H9 (cell line): ENCODE measurements at regions not wholly inside any gene's neighbourhood (a gene's known extent, or its start where the extent isn't known, plus 50 kb on each side); places are given as distances from the start of the nearest gene placed in this dataset.

ENCODE experiments used
- DNase-seq: peaks from one replicate; pipeline ENCODE4 v3.0.0-alpha.2; 2017
- H2AFZ ChIP-seq: one replicate; pipeline ENCODE4 v1.6.1; 2013; ENCODE audit warnings: mild to moderate bottlenecking, low read length, control low read depth, moderate library complexity
- H2AK5ac ChIP-seq: 2 replicates; pipeline ENCODE4 v1.6.1; 2013; ENCODE audit warnings: low read length, control low read depth, mixed read lengths; ENCODE audit not compliant: insufficient read length
- H2BK120ac ChIP-seq: one replicate; pipeline ENCODE4 v1.6.1; 2013; ENCODE audit warnings: low read depth, mild to moderate bottlenecking, low read length, control low read depth, inconsistent platforms; ENCODE audit not compliant: poor library complexity, severe bottlenecking
- H2BK12ac ChIP-seq: 2 replicates; pipeline ENCODE4 v1.6.1; 2013; ENCODE audit warnings: low read length, control low read depth, mixed read lengths, low read depth; ENCODE audit not compliant: insufficient read length
- H2BK15ac ChIP-seq: 2 replicates; pipeline ENCODE4 v1.6.1; 2013; ENCODE audit warnings: low read depth, low read length, control low read depth
- H2BK20ac ChIP-seq: one replicate; pipeline ENCODE4 v1.6.1; 2013; ENCODE audit warnings: low read depth, mild to moderate bottlenecking, low read length, control low read depth, inconsistent platforms; ENCODE audit not compliant: poor library complexity, severe bottlenecking
- H2BK5ac ChIP-seq: 2 replicates; pipeline ENCODE4 v1.6.1; 2013; ENCODE audit warnings: low read length, control low read depth, mixed read lengths; ENCODE audit not compliant: insufficient read length
- H3K14ac ChIP-seq: 2 replicates; pipeline ENCODE4 v1.6.1; 2013; ENCODE audit warnings: low read length, control low read depth; ENCODE audit not compliant: insufficient read depth
- H3K18ac ChIP-seq: 2 replicates; pipeline ENCODE4 v1.6.1; 2013; ENCODE audit warnings: low read depth, mild to moderate bottlenecking, mixed read lengths, low read length, control low read depth; ENCODE audit not compliant: insufficient read length
- H3K23ac ChIP-seq: 2 replicates; pipeline ENCODE4 v1.6.1; 2013; ENCODE audit warnings: low read length, control low read depth, mixed read lengths, low read depth; ENCODE audit not compliant: insufficient read length
- H3K23me2 ChIP-seq: 2 replicates; pipeline ENCODE4 v1.6.1; 2013; ENCODE audit warnings: low read depth, mild to moderate bottlenecking, mixed read lengths, low read length, control low read depth; ENCODE audit not compliant: insufficient read length, poor library complexity, severe bottlenecking
- H3K27ac ChIP-seq: 2 replicates; pipeline ENCODE4 v1.5.1; 2013; ENCODE audit warnings: low read length, control low read depth, mixed read lengths, low read depth; ENCODE audit not compliant: insufficient read length
- H3K27me3 ChIP-seq: 2 replicates; pipeline ENCODE4 v1.6.1; 2013; ENCODE audit warnings: low read length, control low read depth, inconsistent platforms; ENCODE audit not compliant: insufficient read depth
- H3K4ac ChIP-seq: 2 replicates; pipeline ENCODE4 v1.6.1; 2013; ENCODE audit warnings: low read depth, mild to moderate bottlenecking, control low read depth, inconsistent platforms, low read length, moderate library complexity
- H3K4me1 ChIP-seq: 2 replicates; pipeline ENCODE4 v1.6.1; 2013; ENCODE audit warnings: low read length, control low read depth, inconsistent platforms; ENCODE audit not compliant: insufficient read depth
- H3K4me2 ChIP-seq: 2 replicates; pipeline ENCODE4 v1.6.1; 2013; ENCODE audit warnings: low read length, control low read depth, mixed read lengths; ENCODE audit not compliant: insufficient read length, insufficient read depth
- H3K56ac ChIP-seq: 2 replicates; pipeline ENCODE4 v1.6.1; 2013; ENCODE audit warnings: low read depth, mild to moderate bottlenecking, mixed read lengths, low read length, control low read depth; ENCODE audit not compliant: insufficient read length
- H3K79me1 ChIP-seq: 2 replicates; pipeline ENCODE4 v1.6.1; 2013; ENCODE audit warnings: low read depth, mild to moderate bottlenecking, moderate library complexity, low read length, control low read depth, inconsistent platforms; ENCODE audit not compliant: insufficient read depth, poor library complexity, severe bottlenecking
- H3K79me2 ChIP-seq: 2 replicates; pipeline ENCODE4 v1.6.1; 2013; ENCODE audit warnings: low read length, control low read depth, inconsistent platforms; ENCODE audit not compliant: insufficient read depth
- H3K9ac ChIP-seq: 2 replicates; pipeline ENCODE4 v1.6.1; 2013; ENCODE audit warnings: low read length, control low read depth, mixed read lengths; ENCODE audit not compliant: insufficient read length; ENCODE audit errors: extremely low read depth
- H3K9me3 ChIP-seq: one replicate; pipeline ENCODE4 v1.6.1; 2013; ENCODE audit warnings: low read depth, low read length, inconsistent platforms; ENCODE audit not compliant: control insufficient read depth
- H3T11ph ChIP-seq: one replicate; pipeline ENCODE4 v1.6.1; 2013; ENCODE audit warnings: mild to moderate bottlenecking, low read length, control low read depth, inconsistent platforms
- H4K20me1 ChIP-seq: one replicate; pipeline ENCODE4 v1.6.1; 2013; ENCODE audit not compliant: control insufficient read depth, insufficient read length, insufficient read depth
- H4K5ac ChIP-seq: 2 replicates; pipeline ENCODE4 v1.6.1; 2013; ENCODE audit warnings: low read depth, mild to moderate bottlenecking, mixed read lengths, low read length, control low read depth; ENCODE audit not compliant: insufficient read length
- H4K8ac ChIP-seq: replicated peaks from 2 replicates; pipeline ENCODE4 v1.6.1; 2013; ENCODE audit warnings: low read length, control low read depth, mixed read lengths, low read depth; ENCODE audit not compliant: insufficient read length
- H4K91ac ChIP-seq: 2 replicates; pipeline ENCODE4 v1.6.1; 2013; ENCODE audit warnings: low read depth, mild to moderate bottlenecking, moderate library complexity, mixed read lengths, low read length, control low read depth; ENCODE audit not compliant: insufficient read length
- H3K27ac Mint-ChIP-seq, 3 experiments: 2 replicates in 2 of 3; 3 replicates in 1 of 3; pipeline ENCODE4 v1.8.0; 2020 to 2021; ENCODE audit warnings: mixed read lengths in 3 of 3, mild to moderate bottlenecking in 1 of 3, moderate library complexity in 1 of 3
- H3K27me3 Mint-ChIP-seq: 2 replicates; pipeline ENCODE4 v1.8.0; 2021; ENCODE audit warnings: low read depth, mild to moderate bottlenecking, moderate library complexity, mixed read lengths
- H3K36me3 Mint-ChIP-seq, 3 experiments: 2 replicates in 2 of 3; 3 replicates in 1 of 3; pipeline ENCODE4 v1.8.0; 2020 to 2021; ENCODE audit warnings: low read depth in 3 of 3, mixed read lengths in 3 of 3; ENCODE audit not compliant: insufficient read depth in 1 of 3
- H3K4me1 Mint-ChIP-seq, 2 experiments: 2 replicates each; pipeline ENCODE4 v1.8.0; 2020; ENCODE audit warnings: mixed read lengths in 2 of 2
- H3K4me3 Mint-ChIP-seq, 2 experiments: 2 replicates in 1 of 2; 3 replicates in 1 of 2; pipeline ENCODE4 v1.8.0; 2020 to 2021; ENCODE audit warnings: mild to moderate bottlenecking in 2 of 2, mixed read lengths in 2 of 2, moderate library complexity in 1 of 2
- H3K9me3 Mint-ChIP-seq, 2 experiments: 2 replicates in 1 of 2; 3 replicates in 1 of 2; pipeline ENCODE4 v1.8.0; 2020; ENCODE audit warnings: mild to moderate bottlenecking in 2 of 2, mixed read lengths in 2 of 2, moderate library complexity in 1 of 2
- CTCF ChIP-seq: fragments of 200-600 bp; sonication (generic); conservative IDR thresholded peaks from 3 replicates; pipeline ENCODE4 v1.8.0; 2021; ENCODE audit warnings: antibody characterized with exemption, mild to moderate bottlenecking
- WGBS: extraction: QIAGEN DNeasy Blood & Tissue Kit; methylation state at CpG from one replicate; pipeline ENCODE4 v1.1.7; 2013; ENCODE audit warnings: missing lambda C conversion rate, low lambda C conversion rate, mixed read lengths; ENCODE audit not compliant: insufficient read length; ENCODE audit errors: extremely low coverage; 5-methylcytosine and 5-hydroxymethylcytosine counted together

GRCh38 chr3:118102737-118103136 is 931.9 kb downstream of the IGSF11 start:
- TF ChIP-seq CTCF: no peak
- H3K4me1 Mint-ChIP-seq: 0 out of 4 replicates have a peak, but pooled peaks cover 0 to 3% of the 10 kb centered on the region in 2 experiments
- no peaks in the 10 kb centered on the region for H3K79me1 ChIP-seq

More at GRCh38 chr3:118102737-118103136, 931.9 kb downstream of the IGSF11 start:
- H2BK12ac ChIP-seq: no peak overlapping the region
- no peak overlapping the region for H3K4ac ChIP-seq
- no peak overlapping the region for H3T11ph ChIP-seq
- H3K27ac ChIP-seq: no peak overlapping the region
- no peaks in the 10 kb centered on the region for H3K27me3 ChIP-seq
- H3K23me2 ChIP-seq: no peaks in the 10 kb centered on the region
- no peak overlapping the region for H3K14ac ChIP-seq
- H4K5ac ChIP-seq: no peak overlapping the region
- no peak overlapping the region for H3K18ac ChIP-seq
- no peaks in the 10 kb centered on the region for H3K4me1 ChIP-seq
- no peak overlapping the region for H2BK120ac ChIP-seq
- H2AFZ ChIP-seq: no peak overlapping the region
- H3K79me2 ChIP-seq: no peaks in the 10 kb centered on the region
- no peak overlapping the region for H3K56ac ChIP-seq
- H4K20me1 ChIP-seq: no peaks in the 10 kb centered on the region
- H4K91ac ChIP-seq: no peak overlapping the region
- H2BK20ac ChIP-seq: no peak overlapping the region
- H4K8ac ChIP-seq: no peak overlapping the region
- Mint-ChIP-seq H3K36me3 (no peaks in the 10 kb centered on the region), H3K9me3 (no peaks in the 10 kb centered on the region), H3K27me3 (no peaks in the 10 kb centered on the region), H3K27ac (no peak overlapping the region), H3K4me3 (no peak overlapping the region)
- H3K9me3 ChIP-seq: no peaks in the 10 kb centered on the region
- no peak overlapping the region for H3K23ac ChIP-seq
- no peak overlapping the region for H3K9ac ChIP-seq
- no CpG with 5 or more reads among the region's 2 CpGs for WGBS
- no peak for DNase-seq
- no peak overlapping the region for H2AK5ac ChIP-seq
- H3K4me2 ChIP-seq: no peak overlapping the region
- no peak overlapping the region for H2BK5ac ChIP-seq
- no peak overlapping the region for H2BK15ac ChIP-seq
